AG04450 (cell line): ENCODE measurements at regions not wholly inside any gene's neighbourhood (a gene's known extent, or its start where the extent isn't known, plus 50 kb on each side); places are given as distances from the start of the nearest gene placed in this dataset.

Experiments used
- CTCF ChIA-PET: fragments of 300-600, 350-600 bp; formaldehyde crosslinking; extraction: SDS; loops from one replicate; lab custom pipeline; 2022; ENCODE audit warnings: antibody characterized with exemption, inconsistent platforms; lab: Charles Lee
- POLR2A ChIA-PET: fragments of 350-600 bp; formaldehyde crosslinking; extraction: SDS; loops from one replicate; lab custom pipeline; 2021; ENCODE audit warnings: antibody characterized with exemption, inconsistent platforms; lab: Yijun Ruan, JAX
- DNase-seq: peaks from one replicate; pipeline ENCODE4 v3.0.0-alpha.2; 2011; ENCODE audit warnings: low read depth, low spot score
- H3K27ac ChIP-seq: one replicate; pipeline ENCODE4 v1.5.1; 2012; ENCODE audit warnings: low read depth, low read length, control low read depth
- H3K27me3 ChIP-seq: one replicate; pipeline ENCODE4 v1.6.0; 2012; ENCODE audit warnings: low read length; ENCODE audit not compliant: control insufficient read depth, insufficient read depth
- H3K4me3 ChIP-seq: 2 replicates; pipeline ENCODE4 v1.5.1; 2011; ENCODE audit warnings: mild to moderate bottlenecking, low read depth, low read length, control low read depth
- H3K9me3 ChIP-seq: 2 replicates; pipeline ENCODE4 v1.5.1; 2012; ENCODE audit warnings: low read length; ENCODE audit not compliant: control insufficient read depth, insufficient read depth
- TF ChIP-seq, protein P1 (sequence below): IDR thresholded peaks from 2 replicates; pipeline ENCODE4 v1.5.1; 2011; ENCODE audit warnings: low read depth, low read length, control low read depth, inconsistent platforms

DNA sequence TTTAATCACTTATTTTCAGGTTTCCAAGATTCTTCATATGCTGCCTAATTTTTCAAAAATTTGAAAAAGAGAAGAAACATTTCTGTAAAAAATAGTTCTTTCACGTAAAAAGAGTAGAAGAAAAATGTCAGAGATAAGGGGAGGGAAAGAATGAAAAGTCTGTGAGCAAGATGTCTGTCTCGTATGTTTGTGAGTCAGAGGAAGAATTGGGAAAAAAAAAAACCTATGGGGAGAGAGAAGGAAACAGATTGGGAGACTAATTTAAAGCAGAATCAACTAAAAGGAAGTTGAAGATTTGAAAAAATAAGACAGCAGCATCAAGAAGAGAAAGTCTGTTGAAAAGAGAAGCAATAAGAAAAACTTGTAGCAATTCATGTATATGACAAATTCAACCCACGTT is 456.3 kb downstream of the HINT1 start:
- ChIA-PET CTCF (no interaction called here), POLR2A (no interaction called here)
- no peak overlapping the region for H3K27ac ChIP-seq
- no peak for DNase-seq
- no peaks in the 10 kb centered on the region for H3K27me3 ChIP-seq
- H3K4me3 ChIP-seq = no peak overlapping the region
- TF ChIP-seq, protein P1, sequence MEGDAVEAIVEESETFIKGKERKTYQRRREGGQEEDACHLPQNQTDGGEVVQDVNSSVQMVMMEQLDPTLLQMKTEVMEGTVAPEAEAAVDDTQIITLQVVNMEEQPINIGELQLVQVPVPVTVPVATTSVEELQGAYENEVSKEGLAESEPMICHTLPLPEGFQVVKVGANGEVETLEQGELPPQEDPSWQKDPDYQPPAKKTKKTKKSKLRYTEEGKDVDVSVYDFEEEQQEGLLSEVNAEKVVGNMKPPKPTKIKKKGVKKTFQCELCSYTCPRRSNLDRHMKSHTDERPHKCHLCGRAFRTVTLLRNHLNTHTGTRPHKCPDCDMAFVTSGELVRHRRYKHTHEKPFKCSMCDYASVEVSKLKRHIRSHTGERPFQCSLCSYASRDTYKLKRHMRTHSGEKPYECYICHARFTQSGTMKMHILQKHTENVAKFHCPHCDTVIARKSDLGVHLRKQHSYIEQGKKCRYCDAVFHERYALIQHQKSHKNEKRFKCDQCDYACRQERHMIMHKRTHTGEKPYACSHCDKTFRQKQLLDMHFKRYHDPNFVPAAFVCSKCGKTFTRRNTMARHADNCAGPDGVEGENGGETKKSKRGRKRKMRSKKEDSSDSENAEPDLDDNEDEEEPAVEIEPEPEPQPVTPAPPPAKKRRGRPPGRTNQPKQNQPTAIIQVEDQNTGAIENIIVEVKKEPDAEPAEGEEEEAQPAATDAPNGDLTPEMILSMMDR = no peak
- no peaks in the 10 kb centered on the region for H3K9me3 ChIP-seq

DNA sequence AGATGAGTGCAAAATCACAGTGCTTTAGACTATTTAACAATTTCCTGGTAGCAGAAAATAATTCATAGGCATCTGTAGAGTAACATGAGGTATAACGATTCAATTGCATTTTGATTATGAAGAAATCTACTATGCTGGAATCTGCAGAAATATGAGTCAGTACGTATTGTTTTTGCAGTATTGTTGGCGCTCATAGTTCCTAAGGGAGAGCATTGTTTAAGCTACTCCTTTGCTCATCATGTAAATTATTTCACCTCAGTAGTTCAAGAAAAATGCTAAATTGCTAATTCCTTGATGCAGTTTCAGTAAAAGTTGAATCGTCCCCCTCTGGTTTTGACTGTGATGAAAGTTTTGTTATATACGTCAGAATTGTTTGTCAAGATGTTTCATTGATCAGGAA is 458.4 kb downstream of the HINT1 start:
- Histone ChIP-seq H3K27ac (no peak overlapping the region), H3K4me3 (no peak overlapping the region), H3K9me3 (no peaks in the 10 kb centered on the region), H3K27me3 (no peaks in the 10 kb centered on the region)
- DNase-seq = no peak
- CTCF ChIA-PET = no interaction called here
- TF ChIP-seq, protein P1 = no peak
- POLR2A ChIA-PET = no interaction called here

DNA sequence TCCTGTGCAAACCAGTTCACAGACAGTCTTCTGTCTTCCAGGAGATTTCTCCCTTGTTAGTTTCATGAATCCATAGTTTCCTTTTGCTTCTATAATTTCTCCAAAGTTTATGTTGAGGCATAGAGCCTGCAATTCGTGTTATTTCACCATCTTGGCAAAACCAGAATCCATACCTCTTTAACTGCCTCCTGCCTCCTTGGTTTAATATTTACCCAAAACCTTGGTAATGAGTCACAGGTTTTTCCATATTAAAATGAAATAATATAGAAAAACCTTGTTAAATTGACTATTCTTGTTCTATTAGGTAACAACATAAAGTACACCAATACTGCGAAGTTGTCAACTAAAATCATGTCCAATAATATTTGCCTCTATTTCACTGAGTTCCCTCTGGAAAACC is 459.7 kb downstream of the HINT1 start:
- POLR2A ChIA-PET = no interaction called here
- no peaks in the 10 kb centered on the region for H3K9me3 ChIP-seq

DNA sequence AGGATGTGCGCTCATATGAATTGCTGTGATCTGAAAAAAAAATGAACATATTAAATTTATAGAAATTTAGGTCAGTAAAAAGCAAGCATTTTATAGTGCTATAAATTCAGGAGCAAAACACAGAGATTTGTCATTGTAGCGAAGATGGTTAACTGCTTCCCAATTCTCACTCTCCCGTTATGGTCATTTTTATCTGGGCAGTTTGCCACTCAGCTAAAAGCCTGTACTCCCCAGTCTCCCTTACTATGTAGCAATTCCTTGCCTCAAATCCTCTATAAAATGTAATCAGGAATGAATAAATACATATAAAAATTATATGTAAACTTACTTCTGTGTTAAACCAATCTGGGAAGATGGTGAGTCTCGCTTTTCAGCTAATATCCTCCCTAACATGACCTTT is 471.5 kb downstream of the HINT1 start:
- TF ChIP-seq, protein P1 = no peak
- no peak overlapping the region for H3K27ac ChIP-seq
- ChIA-PET POLR2A (no interaction called here), CTCF (no interaction called here)
- DNase-seq = no peak
- no peaks in the 10 kb centered on the region for H3K27me3 ChIP-seq
- H3K9me3 ChIP-seq = no peaks in the 10 kb centered on the region
- H3K4me3 ChIP-seq = no peak overlapping the region

More for the DNA sequence above, 459.7 kb downstream of the HINT1 start:
- H3K4me3 ChIP-seq = no peak overlapping the region
- TF ChIP-seq, protein P1 = no peak
- no peak for DNase-seq
- CTCF ChIA-PET = no interaction called here
- H3K27ac ChIP-seq = no peak overlapping the region
- H3K27me3 ChIP-seq = no peaks in the 10 kb centered on the region

DNA sequence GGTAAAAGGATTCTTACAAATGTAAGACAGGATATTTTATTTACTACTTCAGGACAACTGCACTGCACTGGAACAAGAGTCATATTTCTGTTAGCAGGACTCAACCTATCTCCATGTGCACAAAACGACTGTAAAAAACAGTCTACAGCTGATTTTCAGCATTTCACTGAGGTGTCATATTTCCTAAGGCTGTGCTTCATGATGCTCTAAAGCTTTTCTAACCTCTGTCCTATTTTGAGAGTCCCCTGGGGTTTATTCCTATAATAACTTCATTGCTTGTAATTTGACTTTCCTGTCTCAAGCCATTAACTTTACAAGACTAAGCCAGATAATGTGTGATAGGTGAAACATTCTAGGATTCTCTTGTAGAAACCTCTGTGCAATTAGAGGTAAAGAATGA is 472.3 kb downstream of the HINT1 start:
- POLR2A ChIA-PET = no interaction called here
- CTCF ChIA-PET = no interaction called here
- H3K4me3 ChIP-seq = no peak overlapping the region
- TF ChIP-seq, protein P1 = no peak
- DNase-seq = no peak
- H3K27ac ChIP-seq = no peak overlapping the region
- H3K9me3 ChIP-seq = no peaks in the 10 kb centered on the region
- H3K27me3 ChIP-seq = no peaks in the 10 kb centered on the region
